GM12878 (cell line): ENCODE measurements at regions not wholly inside any gene's neighbourhood (a gene's known extent, or its start where the extent isn't known, plus 50 kb on each side); places are given as distances from the start of the nearest gene placed in this dataset.

Experiments
- ATAC-seq: fragments of 200-7000 bp; cut with Tn5 transposase; 3 replicates; pipeline ENCODE4 v1.9.1; 2020; ENCODE audit warnings: mild to moderate bottlenecking, moderate library complexity
- BruUV-seq: library from RNA; stranded (reverse); fragments of 400-500 nt; replicated peaks from 2 replicates; lab custom pipeline; 2021; lab: Mats Ljungman, UMichigan
- CTCF ChIA-PET: fragments of 300-600 bp; sonication (Branson Sonifier 250); formaldehyde crosslinking; extraction: SDS; loops from one replicate; lab custom pipeline; 2021; ENCODE audit warnings: inconsistent platforms; lab: Yijun Ruan, JAX
- POLR2A ChIA-PET: fragments of 350-600 bp; formaldehyde crosslinking; extraction: SDS; loops from one replicate; lab custom pipeline; 2021; ENCODE audit warnings: inconsistent platforms; lab: Charles Lee
- RAD21 ChIA-PET: fragments of 300-600 bp; sonication (Branson Sonifier 250); formaldehyde crosslinking; loops from one replicate; lab custom pipeline; 2023; ENCODE audit warnings: antibody characterized with exemption; ENCODE audit not compliant: unreplicated experiment; lab: Charles Lee
- SMC1A ChIA-PET: fragments of 300-600 bp; sonication (Branson Sonifier 250); formaldehyde crosslinking; loops from one replicate; lab custom pipeline; 2023; ENCODE audit not compliant: unreplicated experiment, uncharacterized antibody; lab: Charles Lee
- DNase-seq: peaks from one replicate; pipeline ENCODE4 v3.0.0-alpha.2; 2011; ENCODE audit warnings: low read depth, low spot score
- FAIRE-seq: peaks from 3 replicates; lab custom pipeline; 2011; peaks lifted over from hg19 to GRCh38; lab: Jason Lieb, UNC
- H2AFZ ChIP-seq: 2 replicates; pipeline ENCODE4 v1.6.0; 2011; ENCODE audit warnings: low read depth, low read length, control low read depth; ENCODE audit not compliant: control insufficient read depth
- H3K27ac ChIP-seq: 2 replicates; pipeline ENCODE4 v1.5.1; 2011; ENCODE audit warnings: control low read depth; ENCODE audit not compliant: control insufficient read depth, insufficient read depth
- H3K27me3 ChIP-seq, 2 experiments: replicated peaks in 1 of 2; 2 replicates each; pipeline versions ENCODE4 v1.6.0 to v1.6.1; 2011; ENCODE audit warnings: low read length in 1 of 2; ENCODE audit not compliant: control insufficient read depth in 2 of 2, insufficient read depth in 2 of 2
- H3K36me3 ChIP-seq, 2 experiments: 2 replicates each; pipeline ENCODE4 v1.5.1; 2011; ENCODE audit warnings: low read length in 1 of 2; ENCODE audit not compliant: control insufficient read depth in 2 of 2, insufficient read depth in 2 of 2
- H3K4me1 ChIP-seq: 2 replicates; pipeline ENCODE4 v1.6.1; 2011; ENCODE audit warnings: mild to moderate bottlenecking, low read length, moderate library complexity, mixed read lengths; ENCODE audit not compliant: control insufficient read depth, insufficient read depth
- H3K4me2 ChIP-seq: 2 replicates; pipeline ENCODE4 v1.6.0; 2011; ENCODE audit warnings: control low read depth; ENCODE audit not compliant: control insufficient read depth, insufficient read depth
- H3K4me3 ChIP-seq: fragments of 200-600 bp; sonication (generic); 2 replicates; pipeline ENCODE4 v1.5.1; 2016
- H3K79me2 ChIP-seq: 2 replicates; pipeline ENCODE4 v1.6.0; 2011; ENCODE audit warnings: low read length; ENCODE audit not compliant: control insufficient read depth, insufficient read depth
- H3K9ac ChIP-seq: 2 replicates; pipeline ENCODE4 v1.8.0; 2011; ENCODE audit warnings: low read length, control low read depth, mixed read lengths; ENCODE audit not compliant: control insufficient read depth, insufficient read depth
- H3K9me3 ChIP-seq: replicated peaks from 3 replicates; pipeline ENCODE4 v1.5.1; 2011; ENCODE audit warnings: mild to moderate bottlenecking, low read length; ENCODE audit not compliant: control insufficient read depth, insufficient read depth
- H4K20me1 ChIP-seq: 2 replicates; pipeline ENCODE4 v1.6.0; 2011; ENCODE audit not compliant: control insufficient read depth, insufficient read depth
- BMI1 ChIP-seq: fragments of 450-650 bp; IDR thresholded peaks from 2 replicates; pipeline ENCODE4 v1.6.1; 2016; ENCODE audit warnings: mild to moderate bottlenecking, moderate library complexity, borderline replicate concordance
- E4F1 ChIP-seq: fragments of 450-650 bp; IDR thresholded peaks from 2 replicates; pipeline ENCODE4 v1.6.1; 2018; ENCODE audit warnings: borderline replicate concordance, mild to moderate bottlenecking; ENCODE audit not compliant: partially characterized antibody
- ETV6 ChIP-seq, 2 experiments: fragments of 450-650 bp in 1 of 2; IDR thresholded peaks in 1 of 2; conservative IDR thresholded peaks in 1 of 2; 2 replicates each; pipeline ENCODE4 v1.6.1; 2014; ENCODE audit warnings: antibody characterized with exemption in 1 of 2, borderline replicate concordance in 1 of 2, low read depth in 1 of 2, mild to moderate bottlenecking in 1 of 2, moderate library complexity in 1 of 2
- IRF3 ChIP-seq: fragments of 450-650 bp; IDR thresholded peaks from 2 replicates; pipeline ENCODE4 v1.6.1; 2014; ENCODE audit warnings: mild to moderate bottlenecking
- KAT2A ChIP-seq: conservative IDR thresholded peaks from 2 replicates; pipeline ENCODE4 v1.6.1; 2011; ENCODE audit warnings: low read depth, low read length; ENCODE audit not compliant: control insufficient read depth
- MEF2B ChIP-seq: fragments of 450-650 bp; IDR thresholded peaks from 2 replicates; pipeline ENCODE4 v1.6.1; 2018; ENCODE audit warnings: mild to moderate bottlenecking, moderate library complexity; ENCODE audit not compliant: partially characterized antibody, poor library complexity, severe bottlenecking
- RB1 ChIP-seq: fragments of 450-650 bp; formaldehyde crosslinking; IDR thresholded peaks from 2 replicates; pipeline ENCODE4 v1.6.1; 2017; ENCODE audit warnings: mild to moderate bottlenecking, borderline replicate concordance
- TCF7 ChIP-seq: IDR thresholded peaks from 2 replicates; pipeline ENCODE4 v1.6.1; 2014; ENCODE audit warnings: antibody characterized with exemption, borderline replicate concordance
- WGBS: methylation state at CpG from one replicate; pipeline ENCODE4 v1.1.6; 2016; ENCODE audit warnings: low lambda C conversion rate; ENCODE audit not compliant: insufficient replicate concordance, insufficient coverage; ENCODE audit errors: missing lambda C conversion rate; 5-methylcytosine and 5-hydroxymethylcytosine counted together
- in situ Hi-C: fragments of 300-500 bp; cut with MboI; formaldehyde crosslinking; loops from 9 replicates; pipeline ENCODE4 v1.14.3; 2018; ENCODE audit warnings: mixed read lengths
- intact Hi-C: fragments of 100-400 bp; cut with micrococcal nuclease; formaldehyde crosslinking; loops from one replicate; pipeline ENCODE4 v1.14.2; 2022; ENCODE audit not compliant: unreplicated experiment

GRCh38 chr2:176656776-176657140 is 387.5 kb downstream of the MTX2 start:
- Histone ChIP-seq H3K4me2 (no peak overlapping the region), H3K36me3 (no peaks in the 10 kb centered on the region), H3K79me2 (no peaks in the 10 kb centered on the region), H3K4me3 (no peak overlapping the region), H3K4me1 (no peaks in the 10 kb centered on the region), H3K9ac (no peak overlapping the region), H4K20me1 (no peaks in the 10 kb centered on the region), H3K27me3 (no peaks in the 10 kb centered on the region), H3K27ac (no peak overlapping the region), H2AFZ (no peak overlapping the region), H3K9me3 (no peaks in the 10 kb centered on the region)
- CTCF ChIA-PET = interaction anchor here (1.1 to 9.3 kb wide), 4 partner anchors 8 to 492 kb away, joined by 3 to 145 read pairs (median 65); no protein-coding TSS in a partner anchor
- ATAC-seq (no peak), FAIRE-seq (no peak), DNase-seq (no peak)
- 63% methylated on average over 2 of the region's 2 CpGs for whole genome bisulfite sequencing
- BruUV-seq = no TSS peak
- SMC1A ChIA-PET = interaction anchor here (1.0 to 8.5 kb wide), 4 partner anchors 17 to 161 kb away, joined by 3 to 79 read pairs (median 4); no protein-coding TSS in a partner anchor
- intact Hi-C loops = no loop called here
- in situ Hi-C loops = loop anchor here (10.0 kb wide), 1 partner anchor 158 kb away; no protein-coding TSS in a partner anchor
- RAD21 ChIA-PET = no interaction called here
- TF ChIP-seq IRF3 (no peak), BMI1 (no peak), TCF7 (no peak)
- POLR2A ChIA-PET = no interaction called here

GRCh38 chr2:176657393-176657792 is 388.2 kb downstream of the MTX2 start:
- Histone ChIP-seq H3K9ac (no peak overlapping the region), H3K79me2 (no peaks in the 10 kb centered on the region), H3K27ac (no peak overlapping the region), H3K9me3 (no peaks in the 10 kb centered on the region), H3K36me3 (no peaks in the 10 kb centered on the region), H4K20me1 (no peaks in the 10 kb centered on the region), H2AFZ (no peak overlapping the region), H3K4me2 (no peak overlapping the region), H3K4me3 (no peak overlapping the region), H3K27me3 (no peaks in the 10 kb centered on the region), H3K4me1 (no peaks in the 10 kb centered on the region)
- POLR2A ChIA-PET = no interaction called here
- RAD21 ChIA-PET = interaction anchor here (1.4 kb wide), 1 partner anchor 157 kb away, joined by 4 read pairs; no protein-coding TSS in a partner anchor
- intact Hi-C loops (no loop called here), in situ Hi-C loops (loop anchor here (10.0 kb wide), 1 partner anchor 157 kb away; no protein-coding TSS in a partner anchor)
- no peak for ATAC-seq
- WGBS = 32% methylated on average over 2 of the region's 2 CpGs
- CTCF ChIA-PET = interaction anchor here (0.6 to 1.4 kb wide), 4 partner anchors 9 to 530 kb away, joined by 3 to 6 read pairs (median 3); no protein-coding TSS in a partner anchor
- no TSS peak for BruUV-seq
- no peak for FAIRE-seq
- no peak for DNase-seq
- SMC1A ChIA-PET = interaction anchor here (8.5 kb wide), 1 partner anchor 17 kb away, joined by 79 read pairs; no protein-coding TSS in a partner anchor
- TF ChIP-seq RB1 = no peak
- no peak for TF ChIP-seq E4F1
- no peak for TF ChIP-seq KAT2A
- TF ChIP-seq ETV6 (conservative IDR thresholded peaks at IDR 0.05 in 1 of 2, IDR thresholded peaks at IDR 0.05 in 1 of 2; ENCODE audit: borderline replicate concordance in 1 of 2, low read depth in 1 of 2) = no peak
- no peak for TF ChIP-seq MEF2B
